ENCODE measurements at regions not wholly inside any gene's neighbourhood (a gene's known extent, or its start where the extent isn't known, plus 50 kb on each side); places are given as distances from the start of the nearest gene placed in this dataset.

DNA sequence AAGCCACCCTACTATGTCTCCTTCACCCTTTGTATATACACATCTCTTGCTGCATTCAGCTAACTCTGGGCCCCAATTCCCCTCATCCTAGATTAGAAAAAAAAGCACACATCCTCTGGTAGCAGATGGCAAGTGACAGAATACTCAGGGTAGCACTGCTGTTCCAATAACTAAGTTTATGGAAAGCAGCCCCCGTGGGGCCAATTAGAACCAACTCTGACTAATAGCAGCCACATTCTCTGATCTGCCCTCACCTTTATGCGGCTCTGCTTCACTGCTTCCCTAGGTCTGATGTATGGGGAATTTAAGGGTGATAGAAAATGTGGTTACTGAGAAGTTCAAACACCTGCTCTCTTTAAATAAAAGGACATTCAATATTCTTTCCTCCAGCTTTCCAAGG lies 74.9 kb upstream of the SETMAR start:
- TF ChIP-seq POLR2A (IDR thresholded peaks at IDR 0.05): no peak
- TF ChIP-seq, protein P1, sequence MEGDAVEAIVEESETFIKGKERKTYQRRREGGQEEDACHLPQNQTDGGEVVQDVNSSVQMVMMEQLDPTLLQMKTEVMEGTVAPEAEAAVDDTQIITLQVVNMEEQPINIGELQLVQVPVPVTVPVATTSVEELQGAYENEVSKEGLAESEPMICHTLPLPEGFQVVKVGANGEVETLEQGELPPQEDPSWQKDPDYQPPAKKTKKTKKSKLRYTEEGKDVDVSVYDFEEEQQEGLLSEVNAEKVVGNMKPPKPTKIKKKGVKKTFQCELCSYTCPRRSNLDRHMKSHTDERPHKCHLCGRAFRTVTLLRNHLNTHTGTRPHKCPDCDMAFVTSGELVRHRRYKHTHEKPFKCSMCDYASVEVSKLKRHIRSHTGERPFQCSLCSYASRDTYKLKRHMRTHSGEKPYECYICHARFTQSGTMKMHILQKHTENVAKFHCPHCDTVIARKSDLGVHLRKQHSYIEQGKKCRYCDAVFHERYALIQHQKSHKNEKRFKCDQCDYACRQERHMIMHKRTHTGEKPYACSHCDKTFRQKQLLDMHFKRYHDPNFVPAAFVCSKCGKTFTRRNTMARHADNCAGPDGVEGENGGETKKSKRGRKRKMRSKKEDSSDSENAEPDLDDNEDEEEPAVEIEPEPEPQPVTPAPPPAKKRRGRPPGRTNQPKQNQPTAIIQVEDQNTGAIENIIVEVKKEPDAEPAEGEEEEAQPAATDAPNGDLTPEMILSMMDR (IDR thresholded peaks at IDR 0.05): no peak
